ENCODE measurements at regions not wholly inside any gene's neighbourhood (a gene's known extent, or its start where the extent isn't known, plus 50 kb on each side); places are given as distances from the start of the nearest gene placed in this dataset.

- no peaks in the 10 kb centered on the region for H3K9me3 ChIP-seq (replicated peaks; ENCODE audit: control insufficient read depth, insufficient read depth, low read length)
- ATAC-seq (no peak), DNase-seq (ENCODE audit: low read depth, low spot score) (no peak), FAIRE-seq (no peak)
- POLR2A ChIA-PET, result no interaction called here
- CTCF ChIA-PET, result no interaction called here
- WGBS (ENCODE audit: insufficient coverage, insufficient replicate concordance, low lambda C conversion rate, missing lambda C conversion rate), result 52% methylated on average over 16 of the region's 17 CpGs
- H3K27ac ChIP-seq (ENCODE audit: control insufficient read depth, insufficient read depth), result no peak overlapping the region
- no peak overlapping the region for H3K4me2 ChIP-seq (ENCODE audit: control insufficient read depth, insufficient read depth)
- no peak overlapping the region for H3K9ac ChIP-seq (ENCODE audit: control insufficient read depth, insufficient read depth, low read length)
- no peak overlapping the region for H3K4me3 ChIP-seq
- RAD21 ChIA-PET (ENCODE audit: unreplicated experiment), result no interaction called here
- H3K36me3 ChIP-seq (ENCODE audit: control insufficient read depth in 2 of 2, insufficient read depth in 2 of 2, low read length in 1 of 2), result no peaks in the 10 kb centered on the region
- no peaks in the 10 kb centered on the region for H3K79me2 ChIP-seq (ENCODE audit: control insufficient read depth, insufficient read depth, low read length)
- SMC1A ChIA-PET (ENCODE audit: uncharacterized antibody, unreplicated experiment), result interaction anchor here (0.6 kb wide), 1 partner anchor 1092 kb away, joined by 3 read pairs; no protein-coding TSS in a partner anchor
- TF ChIP-seq LARP7 (IDR thresholded peaks at IDR 0.05) (no peak), HDAC6 (IDR thresholded peaks at IDR 0.05; ENCODE audit: unreplicated experiment) (no peak), CHD2 (IDR thresholded peaks at IDR 0.05; ENCODE audit: borderline replicate concordance, low read depth, low read length) (no peak), WRNIP1 (IDR thresholded peaks at IDR 0.05; ENCODE audit: borderline replicate concordance, low read depth, low read length) (no peak)
- in situ Hi-C loops (cut with MboI) (no loop called here), intact Hi-C loops (cut with micrococcal nuclease; ENCODE audit: unreplicated experiment) (no loop called here)
- no peaks in the 10 kb centered on the region for H4K20me1 ChIP-seq (ENCODE audit: control insufficient read depth, insufficient read depth)
- H3K27me3 ChIP-seq (replicated peaks in 1 of 2; ENCODE audit: control insufficient read depth in 2 of 2, insufficient read depth in 2 of 2, low read length in 1 of 2), result no peaks in the 10 kb centered on the region
- no TSS peak for BruUV-seq (replicated peaks)
- no peaks in the 10 kb centered on the region for H3K4me1 ChIP-seq (ENCODE audit: control insufficient read depth, insufficient read depth, low read length)
- H2AFZ ChIP-seq (ENCODE audit: control insufficient read depth, low read depth, low read length), result no peak overlapping the region
Measured at GRCh38 chr6:15096894-15097837, 148.7 kb upstream of the JARID2 start.

GRCh38 chr6:15101130-15101529, 144.7 kb upstream of the JARID2 start:
- H3K4me3 ChIP-seq, result no peak overlapping the region
- ATAC-seq (no peak), FAIRE-seq (no peak), DNase-seq (ENCODE audit: low read depth, low spot score) (no peak)
- H3K27me3 ChIP-seq (replicated peaks in 1 of 2; ENCODE audit: control insufficient read depth in 2 of 2, insufficient read depth in 2 of 2, low read length in 1 of 2), result no peaks in the 10 kb centered on the region
- ChIA-PET POLR2A (no interaction called here), RAD21 (ENCODE audit: unreplicated experiment) (no interaction called here), CTCF (interaction anchor here (0.6 to 0.7 kb wide), 2 partner anchors 175 to 1244 kb away, joined by 3 to 4 read pairs; no protein-coding TSS in a partner anchor), SMC1A (ENCODE audit: uncharacterized antibody, unreplicated experiment) (interaction anchor here (0.6 kb wide), 1 partner anchor 411 kb away, joined by 3 read pairs; no protein-coding TSS in a partner anchor)
- no peaks in the 10 kb centered on the region for H4K20me1 ChIP-seq (ENCODE audit: control insufficient read depth, insufficient read depth)
- H3K36me3 ChIP-seq (ENCODE audit: control insufficient read depth in 2 of 2, insufficient read depth in 2 of 2, low read length in 1 of 2), result no peaks in the 10 kb centered on the region
- WGBS (ENCODE audit: insufficient coverage, insufficient replicate concordance, low lambda C conversion rate, missing lambda C conversion rate), result 63% methylated on average over 5 of the region's 7 CpGs
- H3K79me2 ChIP-seq (ENCODE audit: control insufficient read depth, insufficient read depth, low read length), result no peaks in the 10 kb centered on the region
- no peak overlapping the region for H3K9ac ChIP-seq (ENCODE audit: control insufficient read depth, insufficient read depth, low read length)
- intact Hi-C loops (cut with micrococcal nuclease; ENCODE audit: unreplicated experiment), result no loop called here
- H3K4me1 ChIP-seq (ENCODE audit: control insufficient read depth, insufficient read depth, low read length), result no peaks in the 10 kb centered on the region
- in situ Hi-C loops (cut with MboI), result no loop called here
- no peak overlapping the region for H3K4me2 ChIP-seq (ENCODE audit: control insufficient read depth, insufficient read depth)
- H3K27ac ChIP-seq (ENCODE audit: control insufficient read depth, insufficient read depth), result no peak overlapping the region
- TF ChIP-seq CBX3 (IDR thresholded peaks at IDR 0.05; ENCODE audit: borderline replicate concordance, low read depth) (no peak), CREM (IDR thresholded peaks at IDR 0.05; ENCODE audit: low read depth) (no peak), IKZF2 (IDR thresholded peaks at IDR 0.05) (no peak)
- BruUV-seq (replicated peaks), result no TSS peak
- H3K9me3 ChIP-seq (replicated peaks; ENCODE audit: control insufficient read depth, insufficient read depth, low read length), result no peaks in the 10 kb centered on the region; the same call in 2 of the 3 replicates
- H2AFZ ChIP-seq (ENCODE audit: control insufficient read depth, low read depth, low read length), result no peak overlapping the region

Measured in GM12878 (cell line).